Smooth muscle cell (in vitro differentiated cells): ENCODE measurements at regions not wholly inside any gene's neighbourhood (a gene's known extent, or its start where the extent isn't known, plus 50 kb on each side); places are given as distances from the start of the nearest gene placed in this dataset.

Experiments used
- DNase-seq: peaks from one replicate; lab custom pipeline; 2025; ENCODE audit not compliant: unreplicated experiment; lab: John Stamatoyannopoulos, UW
- H2AFZ ChIP-seq: fragments of 200-600 bp; sonication (generic); 2 replicates; pipeline ENCODE4 v1.6.0; 2016; ENCODE audit warnings: antibody characterized with exemption, low read depth, mild to moderate bottlenecking
- H3F3A ChIP-seq: fragments of 200-600 bp; sonication (generic); 2 replicates; pipeline ENCODE4 v1.6.0; 2017; ENCODE audit warnings: antibody characterized with exemption, low read depth
- H3K27ac ChIP-seq: fragments of 200-600 bp; sonication (generic); 2 replicates; pipeline ENCODE4 v1.5.1; 2016; ENCODE audit warnings: low read depth, mild to moderate bottlenecking
- H3K27me3 ChIP-seq: fragments of 200-600 bp; sonication (generic); 2 replicates; pipeline ENCODE4 v1.6.1; 2016; ENCODE audit warnings: low read depth, mild to moderate bottlenecking
- H3K36me3 ChIP-seq: fragments of 200-600 bp; sonication (generic); 2 replicates; pipeline ENCODE4 v1.5.1; 2016; ENCODE audit warnings: low read depth
- H3K4me1 ChIP-seq: fragments of 200-600 bp; sonication (generic); 2 replicates; pipeline ENCODE4 v1.5.1; 2016; ENCODE audit warnings: low read depth
- H3K4me2 ChIP-seq: fragments of 200-600 bp; sonication (generic); 2 replicates; pipeline ENCODE4 v1.6.0; 2016; ENCODE audit warnings: mild to moderate bottlenecking
- H3K4me3 ChIP-seq: fragments of 200-600 bp; sonication (generic); 2 replicates; pipeline ENCODE4 v1.5.1; 2016; ENCODE audit warnings: mild to moderate bottlenecking
- H3K79me2 ChIP-seq: fragments of 200-600 bp; sonication (generic); 2 replicates; pipeline ENCODE4 v1.6.0; 2016; ENCODE audit warnings: low read depth, mild to moderate bottlenecking
- H3K9ac ChIP-seq: fragments of 200-600 bp; sonication (generic); 2 replicates; pipeline ENCODE4 v1.6.0; 2016; ENCODE audit warnings: low read depth
- H3K9me3 ChIP-seq: fragments of 200-600 bp; sonication (generic); replicated peaks from 2 replicates; pipeline ENCODE4 v1.5.1; 2016; ENCODE audit warnings: low read depth
- H4K20me1 ChIP-seq: fragments of 200-600 bp; sonication (generic); 2 replicates; pipeline ENCODE4 v1.6.0; 2016; ENCODE audit warnings: low read depth
- WGBS: methylation state at CpG from one replicate; pipeline ENCODE4 v1.1.7; 2016; ENCODE audit warnings: low lambda C conversion rate; 5-methylcytosine and 5-hydroxymethylcytosine counted together
- TF ChIP-seq, protein P1 (sequence below): fragments of 200-600 bp; sonication (generic); IDR thresholded peaks from 2 replicates; pipeline ENCODE4 v1.5.1; 2017; ENCODE audit warnings: borderline replicate concordance, mild to moderate bottlenecking, antibody characterized with exemption; ENCODE audit not compliant: insufficient read depth, poor library complexity, severe bottlenecking

GRCh38 chr5:176728831-176729251 lies 81.5 kb upstream of the UNC5A start:
- no peak for DNase-seq
- H3K4me1 ChIP-seq: peaks cover 11% of the 10 kb centered on the region

GRCh38 chr5:176730815-176731475 lies 79.4 kb upstream of the UNC5A start:
- Histone ChIP-seq H3K4me1 (peaks cover 6% of the 10 kb centered on the region), H3K9ac (no peak overlapping the region), H4K20me1 (no peaks in the 10 kb centered on the region), H3K36me3 (no peaks in the 10 kb centered on the region), H3F3A (no peaks in the 10 kb centered on the region), H3K4me3 (no peak overlapping the region), H3K79me2 (no peaks in the 10 kb centered on the region), H2AFZ (no peak overlapping the region), H3K27me3 (peaks cover 2% of the 10 kb centered on the region), H3K4me2 (no peak overlapping the region), H3K9me3 (no peaks in the 10 kb centered on the region), H3K27ac (no peak overlapping the region)
- DNase-seq: no peak
- TF ChIP-seq, protein P1, sequence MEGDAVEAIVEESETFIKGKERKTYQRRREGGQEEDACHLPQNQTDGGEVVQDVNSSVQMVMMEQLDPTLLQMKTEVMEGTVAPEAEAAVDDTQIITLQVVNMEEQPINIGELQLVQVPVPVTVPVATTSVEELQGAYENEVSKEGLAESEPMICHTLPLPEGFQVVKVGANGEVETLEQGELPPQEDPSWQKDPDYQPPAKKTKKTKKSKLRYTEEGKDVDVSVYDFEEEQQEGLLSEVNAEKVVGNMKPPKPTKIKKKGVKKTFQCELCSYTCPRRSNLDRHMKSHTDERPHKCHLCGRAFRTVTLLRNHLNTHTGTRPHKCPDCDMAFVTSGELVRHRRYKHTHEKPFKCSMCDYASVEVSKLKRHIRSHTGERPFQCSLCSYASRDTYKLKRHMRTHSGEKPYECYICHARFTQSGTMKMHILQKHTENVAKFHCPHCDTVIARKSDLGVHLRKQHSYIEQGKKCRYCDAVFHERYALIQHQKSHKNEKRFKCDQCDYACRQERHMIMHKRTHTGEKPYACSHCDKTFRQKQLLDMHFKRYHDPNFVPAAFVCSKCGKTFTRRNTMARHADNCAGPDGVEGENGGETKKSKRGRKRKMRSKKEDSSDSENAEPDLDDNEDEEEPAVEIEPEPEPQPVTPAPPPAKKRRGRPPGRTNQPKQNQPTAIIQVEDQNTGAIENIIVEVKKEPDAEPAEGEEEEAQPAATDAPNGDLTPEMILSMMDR: no peak
- 82% methylated on average over 10 of the region's 10 CpGs for WGBS

More at GRCh38 chr5:176728831-176729251, 81.5 kb upstream of the UNC5A start:
- Histone ChIP-seq H3K27me3 (peaks cover 7% of the 10 kb centered on the region), H3K36me3 (no peaks in the 10 kb centered on the region), H3K9ac (no peak overlapping the region), H4K20me1 (no peaks in the 10 kb centered on the region), H2AFZ (no peak overlapping the region), H3K79me2 (no peaks in the 10 kb centered on the region), H3K27ac (no peak overlapping the region), H3K4me2 (no peak overlapping the region), H3K4me3 (no peak overlapping the region), H3F3A (no peaks in the 10 kb centered on the region), H3K9me3 (no peaks in the 10 kb centered on the region)
- WGBS: 86% methylated on average over 11 of the region's 11 CpGs
- TF ChIP-seq, protein P1: no peak

DNA sequence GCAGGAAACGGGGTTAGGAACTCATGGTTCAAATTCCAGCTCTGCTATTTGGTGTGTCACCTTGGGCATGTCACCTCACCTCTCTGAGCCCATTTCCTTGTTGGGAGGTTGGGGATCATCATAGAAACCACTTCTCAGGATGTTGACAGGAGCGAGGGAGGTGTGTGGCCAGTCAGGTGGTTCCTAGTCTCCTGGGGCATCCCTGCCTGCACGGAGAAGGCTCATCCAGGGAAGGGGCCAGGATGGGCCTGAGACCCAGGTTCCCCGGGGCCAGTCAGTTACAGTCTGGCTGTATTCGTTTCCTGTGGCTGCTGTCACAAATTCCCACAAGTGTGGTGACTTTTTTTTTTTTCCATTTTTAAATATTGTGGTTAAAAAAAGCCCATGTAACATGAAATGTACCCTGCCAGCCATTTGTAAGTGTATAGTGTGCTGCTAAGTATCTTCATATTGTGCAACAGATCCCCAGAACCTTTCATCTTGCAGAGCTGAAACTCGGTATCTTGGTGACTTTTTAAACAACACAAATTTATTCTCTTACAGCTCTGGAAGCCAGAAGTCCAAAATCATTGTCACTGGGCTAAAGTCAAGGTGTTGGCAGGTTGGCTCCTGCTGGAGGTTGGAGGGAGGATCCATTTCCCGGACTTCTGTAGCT lies 78.7 kb upstream of the UNC5A start:
- no peak for DNase-seq
- Histone ChIP-seq H3K36me3 (no peaks in the 10 kb centered on the region), H4K20me1 (no peaks in the 10 kb centered on the region), H3F3A (no peaks in the 10 kb centered on the region), H3K9me3 (no peaks in the 10 kb centered on the region), H3K79me2 (no peaks in the 10 kb centered on the region), H3K27ac (no peak overlapping the region), H2AFZ (no peak overlapping the region), H3K4me2 (no peak overlapping the region), H3K9ac (no peak overlapping the region), H3K4me3 (no peak overlapping the region), H3K4me1 (peaks cover 4% of the 10 kb centered on the region), H3K27me3 (no peaks in the 10 kb centered on the region)
- WGBS: 79% methylated on average over 7 of the region's 7 CpGs
- TF ChIP-seq, protein P1: no peak
